Muscle of leg (tissue), 3 donors: ENCODE measurements at regions not wholly inside any gene's neighbourhood (a gene's known extent, or its start where the extent isn't known, plus 50 kb on each side); places are given as distances from the start of the nearest gene placed in this dataset.

Source experiments
- DNase-seq: peaks from one replicate; pipeline ENCODE4 v3.0.0; 2013
- H3K27ac ChIP-seq: one replicate; pipeline ENCODE4 v1.5.1; 2013; ENCODE audit warnings: mild to moderate bottlenecking, low read length, control low read depth
- H3K27me3 ChIP-seq: one replicate; pipeline ENCODE4 v1.6.1; 2013; ENCODE audit warnings: low read length; ENCODE audit not compliant: control insufficient read depth, insufficient read depth
- H3K36me3 ChIP-seq: one replicate; pipeline ENCODE4 v1.6.1; 2013; ENCODE audit warnings: low read length; ENCODE audit not compliant: control insufficient read depth, insufficient read depth
- H3K4me1 ChIP-seq: one replicate; pipeline ENCODE4 v1.6.1; 2013; ENCODE audit warnings: low read length; ENCODE audit not compliant: control insufficient read depth, insufficient read depth
- H3K4me3 ChIP-seq: one replicate; pipeline ENCODE4 v1.5.1; 2013; ENCODE audit warnings: low read length, control low read depth
- H3K9me3 ChIP-seq: replicated peaks from 2 replicates; pipeline ENCODE4 v1.6.1; 2013; ENCODE audit warnings: low read depth, low read length; ENCODE audit not compliant: control insufficient read depth
- WGBS: methylation state at CpG from one replicate; pipeline ENCODE4 v1.1.5; 2013; ENCODE audit warnings: missing lambda C conversion rate; ENCODE audit not compliant: insufficient coverage; 5-methylcytosine and 5-hydroxymethylcytosine counted together

DNA sequence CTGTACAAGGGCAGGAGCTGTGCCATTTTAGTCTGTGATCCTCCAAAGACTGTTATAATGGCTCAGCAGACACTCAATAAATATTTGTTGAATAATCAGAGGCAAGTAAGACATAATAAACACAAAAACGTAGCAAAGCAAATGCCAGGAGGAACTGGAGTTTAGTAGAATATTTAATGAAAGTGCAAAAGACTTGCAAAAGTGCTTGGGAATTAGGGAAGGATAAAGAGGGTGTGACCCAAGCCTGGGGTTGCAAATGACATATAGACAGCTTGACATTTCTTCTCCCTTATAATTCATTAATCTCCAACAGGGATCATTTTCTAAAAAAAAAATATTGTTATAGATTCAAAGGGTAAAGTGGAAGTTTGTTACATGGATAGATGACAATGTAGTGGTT is 212.7 kb upstream of the PGR start:
- no CpG with 5 or more reads among the region's 1 CpG for WGBS
- no peak overlapping the region for H3K4me3 ChIP-seq
- H3K27me3 ChIP-seq, result no peaks in the 10 kb centered on the region
- H3K4me1 ChIP-seq, result no peaks in the 10 kb centered on the region
- no peak overlapping the region for H3K27ac ChIP-seq
- no peaks in the 10 kb centered on the region for H3K36me3 ChIP-seq
- DNase-seq, result no peak
- H3K9me3 ChIP-seq, result no peaks in the 10 kb centered on the region

DNA sequence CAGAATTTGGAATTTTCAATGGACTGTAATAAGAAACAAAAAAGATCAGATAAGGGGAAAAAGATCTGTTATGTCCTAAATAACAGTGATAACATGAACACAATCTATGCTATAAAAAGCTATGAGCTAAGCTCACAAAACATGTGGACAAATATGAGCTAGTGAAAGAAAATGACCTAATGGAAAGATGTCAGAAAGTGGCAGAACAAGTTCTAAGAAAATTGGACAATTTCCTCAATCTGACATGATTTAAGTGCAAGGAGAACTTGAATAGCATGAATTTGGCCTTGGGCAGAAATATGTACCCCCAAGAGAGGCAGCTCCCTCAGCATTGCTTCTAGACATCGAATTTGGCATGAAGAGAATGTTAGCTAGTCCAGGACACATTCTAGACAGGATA is 212.0 kb upstream of the PGR start:
- peak; percentile 10 for DNase-seq
- Histone ChIP-seq H3K36me3 (no peaks in the 10 kb centered on the region), H3K27me3 (no peaks in the 10 kb centered on the region), H3K4me1 (no peaks in the 10 kb centered on the region), H3K27ac (no peak overlapping the region), H3K9me3 (no peaks in the 10 kb centered on the region), H3K4me3 (no peak overlapping the region)
- no CpG with 5 or more reads among the region's 1 CpG for WGBS

DNA sequence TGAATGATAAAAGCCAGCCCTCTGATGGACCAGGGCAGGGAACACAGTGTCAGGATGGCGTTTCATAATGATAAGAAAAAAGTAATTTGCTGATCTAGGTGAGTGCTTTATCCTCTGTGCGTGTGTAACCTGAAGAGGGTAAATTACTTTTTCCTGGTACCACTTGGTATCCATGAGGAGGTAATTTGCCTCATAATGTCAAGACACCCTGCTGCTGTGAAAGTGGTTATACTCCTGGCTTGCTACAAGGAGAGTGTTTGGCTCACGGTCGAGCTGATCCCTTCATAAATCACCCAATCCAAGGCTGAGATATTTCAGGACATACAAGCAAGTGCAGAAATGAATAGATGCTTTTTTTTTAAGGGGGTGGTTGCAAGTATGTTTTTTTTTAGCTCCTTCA is 207.2 kb upstream of the PGR start:
- H3K27ac ChIP-seq, result no peak overlapping the region
- no peaks in the 10 kb centered on the region for H3K36me3 ChIP-seq
- no peak for DNase-seq
- H3K4me3 ChIP-seq, result no peak overlapping the region
- WGBS, result 0% methylated on average over 1 of the region's 4 CpGs
- no peaks in the 10 kb centered on the region for H3K4me1 ChIP-seq
- no peaks in the 10 kb centered on the region for H3K27me3 ChIP-seq
- H3K9me3 ChIP-seq, result no peaks in the 10 kb centered on the region

GRCh38 chr11:101336155-101336554 is 206.5 kb upstream of the PGR start:
- Histone ChIP-seq H3K27ac (no peak overlapping the region), H3K36me3 (no peaks in the 10 kb centered on the region), H3K4me3 (no peak overlapping the region), H3K27me3 (no peaks in the 10 kb centered on the region), H3K9me3 (no peaks in the 10 kb centered on the region), H3K4me1 (no peaks in the 10 kb centered on the region)
- 100% methylated on average over 1 of the region's 3 CpGs for WGBS
- no peak for DNase-seq

DNA sequence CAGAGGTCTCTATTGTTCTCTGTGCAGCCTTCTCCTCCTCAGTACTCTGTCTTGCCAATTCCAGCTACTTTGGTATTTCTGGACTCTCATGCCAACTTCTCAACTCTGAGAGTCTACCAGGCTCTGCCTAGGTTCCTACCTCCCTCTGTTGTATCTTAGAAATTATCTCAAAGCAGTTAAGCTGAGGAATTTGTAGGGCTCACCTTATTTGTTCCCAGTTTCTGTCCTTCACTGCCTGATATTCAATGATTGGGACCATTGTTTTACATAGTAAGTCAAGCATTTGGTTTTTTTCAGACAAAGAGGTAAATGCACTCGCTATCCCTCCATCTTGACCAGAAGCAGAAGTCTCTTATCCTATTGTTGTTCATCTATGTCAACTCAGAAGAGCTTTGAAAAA is 205.0 kb upstream of the PGR start:
- no peak for DNase-seq
- no peak overlapping the region for H3K27ac ChIP-seq
- H3K4me1 ChIP-seq, result no peaks in the 10 kb centered on the region
- no peaks in the 10 kb centered on the region for H3K9me3 ChIP-seq
- no peak overlapping the region for H3K4me3 ChIP-seq
- H3K36me3 ChIP-seq, result no peaks in the 10 kb centered on the region
- no peaks in the 10 kb centered on the region for H3K27me3 ChIP-seq
- WGBS, result no CpG with 5 or more reads among the region's 1 CpG

GRCh38 chr11:101331411-101331810 is 201.8 kb upstream of the PGR start:
- H3K27ac ChIP-seq, result no peak overlapping the region
- H3K36me3 ChIP-seq, result no peaks in the 10 kb centered on the region
- no peaks in the 10 kb centered on the region for H3K9me3 ChIP-seq
- no peaks in the 10 kb centered on the region for H3K27me3 ChIP-seq
- no CpG with 5 or more reads among the region's 4 CpGs for WGBS
- no peaks in the 10 kb centered on the region for H3K4me1 ChIP-seq
- no peak for DNase-seq
- no peak overlapping the region for H3K4me3 ChIP-seq

DNA sequence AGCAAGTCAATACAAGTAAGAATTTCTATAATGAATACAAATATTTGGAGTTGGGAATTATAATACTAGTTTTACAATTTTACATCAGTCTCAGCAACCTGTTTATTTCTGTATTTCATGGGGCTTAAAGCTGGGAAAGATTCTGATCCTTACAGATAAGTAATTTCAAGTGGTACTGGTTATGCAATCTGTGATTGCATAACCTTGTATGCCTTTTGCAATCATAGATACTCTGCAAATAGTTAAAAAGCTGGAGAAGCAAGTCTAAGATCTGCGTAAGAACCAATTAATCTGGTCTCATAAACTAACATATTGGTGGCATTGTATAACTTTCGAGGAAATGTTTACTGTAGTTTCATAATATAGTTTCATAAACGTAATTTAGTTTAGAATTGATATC is 198.3 kb upstream of the PGR start:
- no CpG with 5 or more reads among the region's 3 CpGs for WGBS
- H3K4me1 ChIP-seq, result no peaks in the 10 kb centered on the region
- H3K9me3 ChIP-seq, result no peaks in the 10 kb centered on the region
- H3K27me3 ChIP-seq, result no peaks in the 10 kb centered on the region
- no peak for DNase-seq
- no peak overlapping the region for H3K27ac ChIP-seq
- H3K36me3 ChIP-seq, result no peaks in the 10 kb centered on the region
- H3K4me3 ChIP-seq, result no peak overlapping the region

DNA sequence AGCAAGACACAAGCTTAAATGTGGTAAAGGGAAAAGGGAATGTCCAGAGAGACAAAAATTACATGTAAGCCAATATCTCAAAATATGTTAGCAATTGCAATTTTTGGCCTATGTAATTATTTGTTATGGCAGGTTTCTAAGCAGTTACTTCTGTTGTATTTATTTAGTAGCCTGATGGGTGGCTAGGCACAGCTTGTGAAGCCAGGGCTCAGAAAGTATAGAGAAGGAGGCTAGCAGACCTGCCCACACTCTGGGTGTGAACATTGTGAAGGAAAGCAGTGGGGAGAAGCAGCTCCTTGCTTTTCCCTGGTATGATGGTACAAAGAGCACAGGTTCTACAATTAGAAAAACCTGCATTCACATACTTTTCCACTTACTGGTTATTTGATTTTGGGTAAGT is 196.5 kb upstream of the PGR start:
- no peak for DNase-seq
- Histone ChIP-seq H3K9me3 (no peaks in the 10 kb centered on the region), H3K4me3 (no peak overlapping the region), H3K27me3 (no peaks in the 10 kb centered on the region), H3K36me3 (no peaks in the 10 kb centered on the region), H3K27ac (no peak overlapping the region), H3K4me1 (no peaks in the 10 kb centered on the region)

- no peaks in the 10 kb centered on the region for H3K9me3 ChIP-seq
- no peaks in the 10 kb centered on the region for H3K36me3 ChIP-seq
- no peaks in the 10 kb centered on the region for H3K4me1 ChIP-seq
- DNase-seq, result no peak
- H3K4me3 ChIP-seq, result no peak overlapping the region
- no peaks in the 10 kb centered on the region for H3K27me3 ChIP-seq
- WGBS, result no CpG with 5 or more reads among the region's 2 CpGs
- no peak overlapping the region for H3K27ac ChIP-seq
These were observed 194.4 kb upstream of the PGR start for GRCh38 chr11:101323997-101324396.

- H3K4me1 ChIP-seq, result no peaks in the 10 kb centered on the region
- H3K9me3 ChIP-seq, result peaks cover 2% of the 10 kb centered on the region
- WGBS, result 100% methylated on average over 2 of the region's 3 CpGs
- H3K27ac ChIP-seq, result no peak overlapping the region
- no peak for DNase-seq
- no peaks in the 10 kb centered on the region for H3K27me3 ChIP-seq
- H3K36me3 ChIP-seq, result no peaks in the 10 kb centered on the region
- no peak overlapping the region for H3K4me3 ChIP-seq
These were observed 191.6 kb upstream of the PGR start for GRCh38 chr11:101321222-101321621.

- H3K4me1 ChIP-seq, result no peaks in the 10 kb centered on the region
- no peaks in the 10 kb centered on the region for H3K36me3 ChIP-seq
- H3K9me3 ChIP-seq, result no peaks in the 10 kb centered on the region
- no peaks in the 10 kb centered on the region for H3K27me3 ChIP-seq
- WGBS, result no CpG with 5 or more reads among the region's 3 CpGs
- DNase-seq, result no peak
- no peak overlapping the region for H3K4me3 ChIP-seq
- no peak overlapping the region for H3K27ac ChIP-seq
These were observed 177.1 kb upstream of the PGR start for GRCh38 chr11:101306721-101307120.
